BLaER1 treated with 17β-estradiol and CSF1 and Interleukin-3, amounts not matched to agents 10 nM and 100 nM (cell line): ENCODE measurements at regions not wholly inside any gene's neighbourhood (a gene's known extent, or its start where the extent isn't known, plus 50 kb on each side); places are given as distances from the start of the nearest gene placed in this dataset.

ENCODE experiments used
- H3K27ac ChIP-seq, 11 experiments: shearing (Covaris generic); formaldehyde crosslinking; 2 replicates each; pipeline ENCODE4 v1.8.1; 2022
- H3K27me3 ChIP-seq, 11 experiments: shearing (Covaris generic); formaldehyde crosslinking; 2 replicates each; pipeline ENCODE4 v1.8.1; 2022
- H3K36me3 ChIP-seq, 11 experiments: shearing (Covaris generic); formaldehyde crosslinking; 2 replicates each; pipeline ENCODE4 v1.8.1; 2022
- H3K4me1 ChIP-seq, 10 experiments: shearing (Covaris generic); formaldehyde crosslinking; 2 replicates each; pipeline ENCODE4 v1.8.1; 2022
- H3K4me2 ChIP-seq, 11 experiments: shearing (Covaris generic); formaldehyde crosslinking; 2 replicates each; pipeline ENCODE4 v1.8.1; 2022
- H3K4me3 ChIP-seq, 10 experiments: shearing (Covaris generic); formaldehyde crosslinking; 2 replicates each; pipeline ENCODE4 v1.8.1; 2022
- H3K9ac ChIP-seq, 11 experiments: shearing (Covaris generic); formaldehyde crosslinking; 2 replicates each; pipeline ENCODE4 v1.8.1; 2022
- H3K9me3 ChIP-seq, 11 experiments: shearing (Covaris generic); formaldehyde crosslinking; replicated peaks in 1 of 11; 2 replicates each; pipeline ENCODE4 v1.8.1; 2022
- H4K20me1 ChIP-seq, 11 experiments: shearing (Covaris generic); formaldehyde crosslinking; 2 replicates each; pipeline ENCODE4 v1.8.1; 2022
- Cebpa-rat ChIP-seq, 11 experiments: shearing (Covaris generic); IDR thresholded peaks; 2 replicates each; pipeline ENCODE4 v1.8.1; 2022

DNA sequence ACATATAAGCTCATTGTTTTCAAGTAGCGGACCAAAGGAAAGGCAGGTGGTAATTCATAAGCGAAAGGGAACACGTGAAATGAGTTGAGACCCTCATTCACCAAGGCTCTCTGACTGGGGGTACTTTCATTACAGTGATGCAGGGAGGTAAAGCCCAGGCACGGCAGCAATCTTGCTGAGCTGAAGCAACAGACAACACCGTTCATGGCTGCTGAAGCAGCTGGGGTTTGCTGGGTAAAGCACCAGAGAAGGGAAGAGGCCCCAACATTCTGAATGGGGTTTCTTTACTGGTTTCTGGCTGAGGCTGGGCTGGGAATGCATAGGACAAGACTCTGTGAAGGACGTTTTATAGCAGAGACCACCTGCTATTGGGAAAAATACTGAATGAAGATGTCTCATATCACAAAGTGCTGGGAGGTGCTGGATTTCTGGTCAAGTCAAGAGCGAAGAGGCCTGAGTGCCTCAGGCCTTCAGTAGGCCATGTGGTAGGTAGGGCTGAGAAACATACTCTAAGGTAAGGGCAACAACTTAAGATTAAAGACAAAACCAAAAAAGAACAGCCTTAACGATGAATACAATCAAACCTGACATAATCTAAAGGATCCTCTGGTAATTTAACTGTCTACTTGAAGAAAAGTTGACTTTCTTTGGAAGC, 324.7 kb upstream of the PIK3C3 start:
- Histone ChIP-seq H3K9ac (no peak overlapping the region), H3K9me3 (no peaks in the 10 kb centered on the region; a peak in 1 of 22 replicates), H3K4me3 (no peak overlapping the region), H3K36me3 (no peaks in the 10 kb centered on the region), H3K27me3 (no peaks in the 10 kb centered on the region), H4K20me1 (no peaks in the 10 kb centered on the region), H3K27ac (no peak overlapping the region), H3K4me2 (no peak overlapping the region), H3K4me1 (no peaks in the 10 kb centered on the region)
- no peak for TF ChIP-seq Cebpa-rat (IDR thresholded peaks at IDR 0.05)

GRCh38 chr18:41624460-41624859, 330.6 kb upstream of the PIK3C3 start:
- Histone ChIP-seq H3K4me2 (no peak overlapping the region), H3K9me3 (no peaks in the 10 kb centered on the region), H3K9ac (no peak overlapping the region), H3K27me3 (no peaks in the 10 kb centered on the region), H3K4me1 (no peaks in the 10 kb centered on the region), H4K20me1 (no peaks in the 10 kb centered on the region), H3K36me3 (no peaks in the 10 kb centered on the region), H3K4me3 (no peak overlapping the region), H3K27ac (no peak overlapping the region)
- TF ChIP-seq Cebpa-rat (IDR thresholded peaks at IDR 0.05) = no peak

DNA sequence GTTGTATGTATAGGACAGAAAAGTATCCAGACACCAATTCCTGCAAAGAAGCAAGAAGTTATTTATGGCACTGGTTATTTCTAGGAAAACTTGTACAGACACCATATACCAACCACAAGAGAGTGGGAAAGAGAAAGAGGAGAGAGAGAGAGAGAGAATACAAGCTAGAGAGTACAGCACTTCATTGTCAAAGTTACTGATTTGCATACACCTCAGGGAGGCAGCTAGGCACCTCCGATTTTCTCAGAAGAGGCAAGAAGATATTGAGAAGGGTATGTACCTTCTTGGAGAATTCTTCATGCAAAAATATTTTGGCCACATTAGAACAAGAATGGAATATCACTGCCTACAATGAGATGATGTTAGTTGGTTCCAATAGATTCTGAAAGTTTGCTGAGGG, 333.9 kb upstream of the PIK3C3 start:
- H3K9me3 ChIP-seq = no peaks in the 10 kb centered on the region
- no peaks in the 10 kb centered on the region for H4K20me1 ChIP-seq
- no peak overlapping the region for H3K4me2 ChIP-seq
- TF ChIP-seq Cebpa-rat (IDR thresholded peaks at IDR 0.05) = no peak
- H3K4me3 ChIP-seq = no peak overlapping the region
- no peak overlapping the region for H3K9ac ChIP-seq
- H3K27me3 ChIP-seq = no peaks in the 10 kb centered on the region
- no peak overlapping the region for H3K27ac ChIP-seq
- no peaks in the 10 kb centered on the region for H3K4me1 ChIP-seq
- H3K36me3 ChIP-seq = no peaks in the 10 kb centered on the region

DNA sequence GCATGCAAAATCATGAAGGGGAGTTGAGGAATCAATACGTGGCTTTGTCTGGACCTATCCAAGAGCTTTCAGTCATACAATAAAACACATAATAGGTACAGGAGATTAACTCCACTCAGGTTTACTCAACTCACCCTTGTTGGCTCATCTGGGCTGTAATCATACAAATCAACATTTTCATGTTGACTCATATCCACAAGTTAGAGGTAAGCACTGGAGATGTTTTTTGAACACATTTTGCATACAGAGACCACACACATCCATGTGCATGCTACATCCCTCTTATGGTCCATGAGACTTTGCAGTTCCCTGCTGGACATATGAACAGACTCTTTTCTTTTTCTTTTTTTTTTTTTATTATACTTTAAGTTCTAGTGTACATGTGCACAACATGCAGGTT, 336.9 kb upstream of the PIK3C3 start:
- Histone ChIP-seq H3K9me3 (no peaks in the 10 kb centered on the region), H4K20me1 (no peaks in the 10 kb centered on the region)
- TF ChIP-seq Cebpa-rat (IDR thresholded peaks at IDR 0.05) = no peak

GRCh38 chr18:41617647-41618046, 337.4 kb upstream of the PIK3C3 start:
- Histone ChIP-seq H3K9me3 (no peaks in the 10 kb centered on the region), H3K27ac (no peak overlapping the region), H3K36me3 (no peaks in the 10 kb centered on the region), H3K4me2 (no peak overlapping the region), H3K4me1 (no peaks in the 10 kb centered on the region), H4K20me1 (no peaks in the 10 kb centered on the region), H3K4me3 (no peak overlapping the region), H3K27me3 (no peaks in the 10 kb centered on the region), H3K9ac (no peak overlapping the region)
- no peak for TF ChIP-seq Cebpa-rat (IDR thresholded peaks at IDR 0.05)

More for the DNA sequence above, 336.9 kb upstream of the PIK3C3 start:
- Histone ChIP-seq H3K4me3 (no peak overlapping the region), H3K27ac (no peak overlapping the region), H3K4me1 (no peaks in the 10 kb centered on the region), H3K4me2 (no peak overlapping the region), H3K9ac (no peak overlapping the region), H3K27me3 (no peaks in the 10 kb centered on the region), H3K36me3 (no peaks in the 10 kb centered on the region)

- H3K36me3 ChIP-seq = no peaks in the 10 kb centered on the region
- no peak overlapping the region for H3K27ac ChIP-seq
- no peaks in the 10 kb centered on the region for H3K27me3 ChIP-seq
- no peaks in the 10 kb centered on the region for H4K20me1 ChIP-seq
- no peak overlapping the region for H3K9ac ChIP-seq
- H3K9me3 ChIP-seq = peaks cover 0 to 6% (median 0%) of the 10 kb centered on the region in 11 experiments; a peak in 1 of 22 replicates
- no peak for TF ChIP-seq Cebpa-rat (IDR thresholded peaks at IDR 0.05)
- no peaks in the 10 kb centered on the region for H3K4me1 ChIP-seq
- H3K4me2 ChIP-seq = no peak overlapping the region
- no peak overlapping the region for H3K4me3 ChIP-seq
Measured at GRCh38 chr18:41613003-41613609, 341.9 kb upstream of the PIK3C3 start.

GRCh38 chr18:41604964-41605363, 350.1 kb upstream of the PIK3C3 start:
- H4K20me1 ChIP-seq = no peaks in the 10 kb centered on the region
- no peaks in the 10 kb centered on the region for H3K9me3 ChIP-seq
- no peak overlapping the region for H3K4me2 ChIP-seq
- no peak for TF ChIP-seq Cebpa-rat (IDR thresholded peaks at IDR 0.05)
- H3K4me1 ChIP-seq = no peaks in the 10 kb centered on the region
- no peaks in the 10 kb centered on the region for H3K36me3 ChIP-seq
- H3K27ac ChIP-seq = no peak overlapping the region
- no peaks in the 10 kb centered on the region for H3K27me3 ChIP-seq
- no peak overlapping the region for H3K4me3 ChIP-seq
- H3K9ac ChIP-seq = no peak overlapping the region

GRCh38 chr18:41602034-41602433, 353.0 kb upstream of the PIK3C3 start:
- H3K9me3 ChIP-seq = no peaks in the 10 kb centered on the region
- no peaks in the 10 kb centered on the region for H3K27me3 ChIP-seq
- H3K4me1 ChIP-seq = no peaks in the 10 kb centered on the region
- no peak overlapping the region for H3K4me3 ChIP-seq
- no peaks in the 10 kb centered on the region for H4K20me1 ChIP-seq
- H3K4me2 ChIP-seq = no peak overlapping the region
- H3K27ac ChIP-seq = no peak overlapping the region
- no peaks in the 10 kb centered on the region for H3K36me3 ChIP-seq
- TF ChIP-seq Cebpa-rat (IDR thresholded peaks at IDR 0.05) = no peak
- H3K9ac ChIP-seq = no peak overlapping the region

DNA sequence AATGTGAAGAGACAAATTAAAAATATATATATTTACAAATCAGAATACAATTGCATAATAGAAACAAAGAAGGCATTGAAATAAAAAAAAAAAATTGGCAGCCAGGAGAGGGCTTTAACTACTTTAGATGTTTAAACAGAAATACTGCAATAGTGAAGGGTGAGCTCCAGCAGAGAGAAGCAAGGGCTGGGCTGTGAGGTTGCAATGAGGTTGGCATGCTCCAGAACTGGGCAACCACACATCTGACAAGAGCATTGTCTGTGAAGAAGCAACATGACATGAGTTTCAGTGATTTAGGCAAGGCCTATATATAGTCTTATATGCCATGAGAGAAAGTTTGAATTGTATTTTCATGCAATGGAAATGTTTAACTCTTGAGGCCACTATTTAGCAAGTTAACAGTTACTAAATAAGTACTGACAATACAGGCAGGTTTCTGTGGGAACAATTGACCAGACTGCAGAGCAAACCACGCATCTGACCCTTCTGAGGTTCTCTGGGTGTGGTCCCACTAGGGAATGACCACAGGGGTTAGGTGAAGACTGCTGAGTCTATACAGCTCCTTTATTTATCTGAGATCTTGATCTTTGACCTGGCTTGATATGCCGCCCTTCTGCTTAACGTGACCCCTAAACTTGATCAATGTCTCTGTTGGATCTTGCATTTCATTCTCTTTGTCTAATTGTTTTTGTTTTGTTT, 354.2 kb upstream of the PIK3C3 start:
- TF ChIP-seq Cebpa-rat (IDR thresholded peaks at IDR 0.05) = no peak
- H3K27ac ChIP-seq = no peak overlapping the region
- no peaks in the 10 kb centered on the region for H4K20me1 ChIP-seq
- H3K4me2 ChIP-seq = no peak overlapping the region
- H3K4me3 ChIP-seq = no peak overlapping the region
- H3K36me3 ChIP-seq = no peaks in the 10 kb centered on the region
- no peak overlapping the region for H3K9ac ChIP-seq
- no peaks in the 10 kb centered on the region for H3K9me3 ChIP-seq
- no peaks in the 10 kb centered on the region for H3K27me3 ChIP-seq
- no peaks in the 10 kb centered on the region for H3K4me1 ChIP-seq

DNA sequence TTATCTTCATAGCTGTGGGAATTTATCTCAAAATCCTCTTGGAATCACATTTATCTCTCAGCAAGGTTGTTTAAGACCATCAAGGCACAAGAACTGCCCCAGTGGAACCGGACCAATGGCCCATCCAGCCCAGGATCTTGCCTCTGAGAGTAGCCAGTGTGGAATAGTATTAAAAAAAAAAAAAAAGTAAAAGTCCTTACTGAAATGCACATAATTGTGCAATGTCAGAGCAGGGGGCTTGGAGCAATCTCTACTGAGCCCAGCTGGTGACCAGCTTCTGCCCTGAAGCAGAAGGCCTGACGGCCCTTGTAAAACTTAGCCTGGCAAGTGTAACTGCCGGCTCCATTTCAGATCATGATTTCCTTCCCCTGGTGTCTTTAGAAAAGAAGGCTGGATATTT, 355.6 kb upstream of the PIK3C3 start:
- Histone ChIP-seq H3K9me3 (no peaks in the 10 kb centered on the region), H3K4me2 (no peak overlapping the region), H4K20me1 (no peaks in the 10 kb centered on the region), H3K9ac (no peak overlapping the region), H3K4me1 (no peaks in the 10 kb centered on the region), H3K36me3 (no peaks in the 10 kb centered on the region), H3K27me3 (no peaks in the 10 kb centered on the region), H3K27ac (no peak overlapping the region), H3K4me3 (no peak overlapping the region)
- no peak for TF ChIP-seq Cebpa-rat (IDR thresholded peaks at IDR 0.05)
